ENCODE measurements at regions not wholly inside any gene's neighbourhood (a gene's known extent, or its start where the extent isn't known, plus 50 kb on each side); places are given as distances from the start of the nearest gene placed in this dataset.

- TF ChIP-seq CTCF (conservative IDR thresholded peaks at IDR 0.05; ENCODE audit: control insufficient read depth, insufficient read depth, low read depth, low read length): no peak
- no peak overlapping the region for H3K4me3 ChIP-seq (ENCODE audit: control insufficient read depth, low read depth, low read length)
- no peak for DNase-seq (ENCODE audit: low read depth)
These were observed 355.9 kb upstream of the AJAP1 start for GRCh38 chr1:4298361-4299083.

GRCh38 chr1:4301007-4301406, 353.4 kb upstream of the AJAP1 start:
- H3K4me3 ChIP-seq (ENCODE audit: control insufficient read depth, low read depth, low read length): no peak overlapping the region
- no peak for DNase-seq (ENCODE audit: low read depth)
- no peak for TF ChIP-seq CTCF (conservative IDR thresholded peaks at IDR 0.05; ENCODE audit: control insufficient read depth, insufficient read depth, low read depth, low read length)

- no peak overlapping the region for H3K4me3 ChIP-seq (ENCODE audit: control insufficient read depth, low read depth, low read length)
- DNase-seq (ENCODE audit: low read depth): no peak
- TF ChIP-seq CTCF (conservative IDR thresholded peaks at IDR 0.05; ENCODE audit: control insufficient read depth, insufficient read depth, low read depth, low read length): no peak
These were observed 351.1 kb upstream of the AJAP1 start for GRCh38 chr1:4303303-4303702.

GRCh38 chr1:4305526-4306301, 348.7 kb upstream of the AJAP1 start:
- no peak overlapping the region for H3K4me3 ChIP-seq (ENCODE audit: control insufficient read depth, low read depth, low read length)
- no peak for TF ChIP-seq CTCF (conservative IDR thresholded peaks at IDR 0.05; ENCODE audit: control insufficient read depth, insufficient read depth, low read depth, low read length)
- DNase-seq (ENCODE audit: low read depth): no peak

GRCh38 chr1:4306559-4307467, 347.6 kb upstream of the AJAP1 start:
- DNase-seq (ENCODE audit: low read depth): no peak
- no peak for TF ChIP-seq CTCF (conservative IDR thresholded peaks at IDR 0.05; ENCODE audit: control insufficient read depth, insufficient read depth, low read depth, low read length)
- H3K4me3 ChIP-seq (ENCODE audit: control insufficient read depth, low read depth, low read length): no peak overlapping the region

- DNase-seq (ENCODE audit: low read depth): no peak
- no peak for TF ChIP-seq CTCF (conservative IDR thresholded peaks at IDR 0.05; ENCODE audit: control insufficient read depth, insufficient read depth, low read depth, low read length)
- H3K4me3 ChIP-seq (ENCODE audit: control insufficient read depth, low read depth, low read length): no peak overlapping the region
These were observed 347.0 kb upstream of the AJAP1 start for GRCh38 chr1:4307468-4307845.
